Tibial nerve (tissue), 3 donors: ENCODE measurements at regions not wholly inside any gene's neighbourhood (a gene's known extent, or its start where the extent isn't known, plus 50 kb on each side); places are given as distances from the start of the nearest gene placed in this dataset.

Experiments
- POLR2A ChIP-seq, 2 donors: fragments of 450-650 bp; IDR thresholded peaks; one replicate each; pipeline ENCODE4 v1.6.1; 2017; ENCODE audit warnings: antibody characterized with exemption in 2 of 2, mild to moderate bottlenecking in 2 of 2, moderate library complexity in 2 of 2
- TF ChIP-seq, protein P1 (sequence below), 5 experiments: fragments of 200-600 bp in 3 of 5; fragments of 450-650 bp in 2 of 5; sonication (generic) in 3 of 5; IDR thresholded peaks; one replicate each; pipeline ENCODE4 v1.5.1; 2016 to 2019; ENCODE audit warnings: antibody characterized with exemption in 5 of 5, mild to moderate bottlenecking in 3 of 5, moderate library complexity in 2 of 5

DNA sequence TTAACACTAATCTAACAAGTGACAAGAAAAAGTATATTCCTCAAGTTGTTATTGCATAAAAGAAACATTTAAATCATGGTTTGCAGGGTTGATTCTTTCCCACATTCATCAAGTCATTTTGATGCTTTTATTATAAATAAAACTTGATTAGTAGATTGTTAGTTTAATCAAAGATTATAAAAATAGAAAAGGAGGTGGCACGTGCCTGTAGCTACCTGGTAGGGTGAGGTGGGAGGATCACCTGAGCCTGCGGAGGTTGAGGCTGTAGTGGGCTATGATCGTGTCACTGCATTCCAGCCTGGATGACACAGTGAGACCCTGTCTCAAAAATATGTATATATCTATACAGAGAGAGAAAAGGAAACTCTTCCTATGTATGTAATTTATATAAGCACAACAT lies 433.2 kb upstream of the RGS6 start:
- TF ChIP-seq, protein P1, sequence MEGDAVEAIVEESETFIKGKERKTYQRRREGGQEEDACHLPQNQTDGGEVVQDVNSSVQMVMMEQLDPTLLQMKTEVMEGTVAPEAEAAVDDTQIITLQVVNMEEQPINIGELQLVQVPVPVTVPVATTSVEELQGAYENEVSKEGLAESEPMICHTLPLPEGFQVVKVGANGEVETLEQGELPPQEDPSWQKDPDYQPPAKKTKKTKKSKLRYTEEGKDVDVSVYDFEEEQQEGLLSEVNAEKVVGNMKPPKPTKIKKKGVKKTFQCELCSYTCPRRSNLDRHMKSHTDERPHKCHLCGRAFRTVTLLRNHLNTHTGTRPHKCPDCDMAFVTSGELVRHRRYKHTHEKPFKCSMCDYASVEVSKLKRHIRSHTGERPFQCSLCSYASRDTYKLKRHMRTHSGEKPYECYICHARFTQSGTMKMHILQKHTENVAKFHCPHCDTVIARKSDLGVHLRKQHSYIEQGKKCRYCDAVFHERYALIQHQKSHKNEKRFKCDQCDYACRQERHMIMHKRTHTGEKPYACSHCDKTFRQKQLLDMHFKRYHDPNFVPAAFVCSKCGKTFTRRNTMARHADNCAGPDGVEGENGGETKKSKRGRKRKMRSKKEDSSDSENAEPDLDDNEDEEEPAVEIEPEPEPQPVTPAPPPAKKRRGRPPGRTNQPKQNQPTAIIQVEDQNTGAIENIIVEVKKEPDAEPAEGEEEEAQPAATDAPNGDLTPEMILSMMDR (IDR thresholded peaks at IDR 0.05): no peak
- TF ChIP-seq POLR2A (IDR thresholded peaks at IDR 0.05): no peak
